ENCODE measurements at regions not wholly inside any gene's neighbourhood (a gene's known extent, or its start where the extent isn't known, plus 50 kb on each side); places are given as distances from the start of the nearest gene placed in this dataset.

DNA sequence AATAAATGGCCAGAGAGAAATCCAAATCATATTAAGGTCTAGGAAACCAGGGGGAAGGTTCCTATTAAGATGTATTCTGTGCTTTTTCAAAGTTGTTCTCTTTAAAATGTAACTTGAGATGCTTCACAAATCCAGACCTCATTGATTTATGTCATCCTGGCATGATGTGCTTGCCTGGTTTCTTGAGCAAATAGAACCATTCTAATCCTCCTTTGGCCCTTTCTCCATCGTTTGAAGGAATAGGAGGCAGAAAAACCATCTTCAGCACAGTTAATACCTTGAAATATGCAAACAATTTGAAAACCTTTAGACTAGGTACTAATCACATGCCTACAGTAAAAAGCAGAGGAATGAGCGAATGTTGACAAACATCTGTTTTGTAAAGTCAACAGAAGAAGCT lies 202.2 kb upstream of the CXorf66 start:
- Mint-ChIP-seq H3K4me1 (no peaks in the 10 kb centered on the region), H3K27me3 (no peaks in the 10 kb centered on the region), H3K9me3 (no peaks in the 10 kb centered on the region), H3K27ac (no peak overlapping the region), H3K4me3 (no peak overlapping the region), H3K36me3 (ENCODE audit: low read depth) (no peaks in the 10 kb centered on the region)
- ATAC-seq (ENCODE audit: low read depth) (no peak), DNase-seq (no peak)
- POLR2A ChIA-PET: no interaction called here
- CTCF ChIA-PET: no interaction called here
- intact Hi-C loops (cut with micrococcal nuclease): no loop called here
- TF ChIP-seq, protein P1, sequence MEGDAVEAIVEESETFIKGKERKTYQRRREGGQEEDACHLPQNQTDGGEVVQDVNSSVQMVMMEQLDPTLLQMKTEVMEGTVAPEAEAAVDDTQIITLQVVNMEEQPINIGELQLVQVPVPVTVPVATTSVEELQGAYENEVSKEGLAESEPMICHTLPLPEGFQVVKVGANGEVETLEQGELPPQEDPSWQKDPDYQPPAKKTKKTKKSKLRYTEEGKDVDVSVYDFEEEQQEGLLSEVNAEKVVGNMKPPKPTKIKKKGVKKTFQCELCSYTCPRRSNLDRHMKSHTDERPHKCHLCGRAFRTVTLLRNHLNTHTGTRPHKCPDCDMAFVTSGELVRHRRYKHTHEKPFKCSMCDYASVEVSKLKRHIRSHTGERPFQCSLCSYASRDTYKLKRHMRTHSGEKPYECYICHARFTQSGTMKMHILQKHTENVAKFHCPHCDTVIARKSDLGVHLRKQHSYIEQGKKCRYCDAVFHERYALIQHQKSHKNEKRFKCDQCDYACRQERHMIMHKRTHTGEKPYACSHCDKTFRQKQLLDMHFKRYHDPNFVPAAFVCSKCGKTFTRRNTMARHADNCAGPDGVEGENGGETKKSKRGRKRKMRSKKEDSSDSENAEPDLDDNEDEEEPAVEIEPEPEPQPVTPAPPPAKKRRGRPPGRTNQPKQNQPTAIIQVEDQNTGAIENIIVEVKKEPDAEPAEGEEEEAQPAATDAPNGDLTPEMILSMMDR (IDR thresholded peaks at IDR 0.05): no peak

DNA sequence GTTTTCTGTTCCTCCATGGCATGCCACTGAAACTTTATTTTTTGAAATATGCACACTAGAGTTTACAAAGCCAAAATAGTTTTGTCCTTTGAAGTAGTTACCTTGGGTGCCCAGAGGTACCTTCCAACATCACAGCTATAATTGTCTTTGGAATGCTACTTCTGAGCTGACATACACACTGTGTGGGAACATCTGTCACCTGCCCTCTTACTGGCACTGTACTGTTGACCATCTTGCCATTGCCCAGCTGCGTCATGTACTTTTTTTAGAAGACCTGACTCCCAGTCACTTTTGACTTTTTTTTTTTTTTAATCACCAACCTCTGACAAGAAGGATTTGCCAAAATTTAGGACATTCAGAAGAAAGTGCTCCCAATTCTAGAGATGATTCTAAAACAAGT lies 200.5 kb upstream of the CXorf66 start:
- TF ChIP-seq, protein P1 (IDR thresholded peaks at IDR 0.05): no peak
- H3K27ac Mint-ChIP-seq: no peak overlapping the region
- POLR2A ChIA-PET: no interaction called here
- DNase-seq (no peak), ATAC-seq (ENCODE audit: low read depth) (no peak)
- no peaks in the 10 kb centered on the region for H3K27me3 Mint-ChIP-seq
- H3K4me3 Mint-ChIP-seq: no peak overlapping the region
- no peaks in the 10 kb centered on the region for H3K36me3 Mint-ChIP-seq (ENCODE audit: low read depth)
- intact Hi-C loops (cut with micrococcal nuclease): no loop called here
- H3K4me1 Mint-ChIP-seq: no peaks in the 10 kb centered on the region
- no peaks in the 10 kb centered on the region for H3K9me3 Mint-ChIP-seq
- CTCF ChIA-PET: no interaction called here

DNA sequence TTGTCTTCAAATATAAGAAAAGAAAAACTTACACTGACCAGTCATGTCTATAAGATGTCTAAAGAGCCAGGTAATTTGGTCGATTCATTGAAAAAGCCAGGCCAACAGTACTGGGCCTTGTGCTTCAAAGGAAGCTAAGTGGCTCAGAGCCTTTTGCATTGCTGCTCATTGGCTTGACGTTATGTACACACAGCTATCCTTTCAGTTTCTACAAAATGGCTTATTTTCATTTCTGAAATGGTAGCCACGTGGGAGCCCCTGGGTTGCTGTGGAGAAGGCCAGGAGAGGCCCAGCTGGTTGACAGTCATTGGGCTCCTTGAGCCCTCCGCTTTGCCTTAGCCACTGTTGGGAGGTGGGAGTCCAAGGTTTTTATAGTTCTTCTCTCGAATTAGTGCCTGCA lies 199.1 kb upstream of the CXorf66 start:
- CTCF ChIA-PET: no interaction called here
- no peaks in the 10 kb centered on the region for H3K9me3 Mint-ChIP-seq
- H3K4me3 Mint-ChIP-seq: no peak overlapping the region
- H3K27ac Mint-ChIP-seq: no peak overlapping the region
- no peak for DNase-seq
- intact Hi-C loops (cut with micrococcal nuclease): no loop called here
- H3K36me3 Mint-ChIP-seq (ENCODE audit: low read depth): no peaks in the 10 kb centered on the region
- H3K27me3 Mint-ChIP-seq: no peaks in the 10 kb centered on the region
- POLR2A ChIA-PET: no interaction called here
- TF ChIP-seq, protein P1 (IDR thresholded peaks at IDR 0.05): no peak
- H3K4me1 Mint-ChIP-seq: no peaks in the 10 kb centered on the region
- no peak for ATAC-seq (ENCODE audit: low read depth)

DNA sequence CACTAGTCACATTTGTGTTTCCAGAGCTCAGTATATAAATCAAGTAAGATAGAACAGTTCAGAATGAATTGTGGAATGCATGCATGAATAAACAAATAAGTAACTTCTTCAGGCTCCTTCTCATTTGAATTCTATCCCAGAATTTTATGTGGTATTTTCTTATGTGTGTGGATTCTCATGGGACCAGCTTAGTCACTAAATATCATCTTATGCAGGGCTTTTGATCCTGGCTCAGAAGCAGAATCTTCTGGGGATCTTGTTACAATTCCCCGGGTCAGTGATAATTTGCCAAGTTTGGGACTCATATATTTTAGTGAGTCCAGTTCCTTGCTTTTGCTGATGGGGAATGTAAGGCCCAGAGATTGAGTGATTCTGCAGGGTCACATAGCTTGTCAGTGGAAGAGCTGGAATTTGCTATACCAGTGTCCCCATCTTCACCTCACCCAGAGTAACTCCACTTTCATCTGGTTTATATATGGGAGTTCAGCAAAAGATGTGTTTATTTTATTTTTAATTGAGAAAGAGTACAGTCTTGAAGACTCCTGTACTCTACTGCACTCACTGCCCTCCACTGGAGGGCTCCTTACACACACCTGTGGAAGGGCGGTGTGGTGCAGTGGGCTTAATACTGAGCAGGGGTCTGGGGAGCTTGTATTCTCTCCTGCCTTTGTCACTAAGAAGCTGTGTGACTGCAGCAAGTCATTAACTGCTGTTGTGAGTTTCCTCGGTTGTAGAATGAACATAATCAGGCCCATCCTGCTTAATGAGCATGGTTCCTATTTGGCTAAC lies 198.2 kb upstream of the CXorf66 start:
- intact Hi-C loops (cut with micrococcal nuclease): no loop called here
- TF ChIP-seq, protein P1 (IDR thresholded peaks at IDR 0.05): no peak
- no peak overlapping the region for H3K4me3 Mint-ChIP-seq
- no peak for DNase-seq
- no peak overlapping the region for H3K27ac Mint-ChIP-seq
- no peaks in the 10 kb centered on the region for H3K36me3 Mint-ChIP-seq (ENCODE audit: low read depth)
- H3K4me1 Mint-ChIP-seq: no peaks in the 10 kb centered on the region
- POLR2A ChIA-PET: no interaction called here
- no peaks in the 10 kb centered on the region for H3K9me3 Mint-ChIP-seq
- no peak for ATAC-seq (ENCODE audit: low read depth)
- CTCF ChIA-PET: no interaction called here
- no peaks in the 10 kb centered on the region for H3K27me3 Mint-ChIP-seq

DNA sequence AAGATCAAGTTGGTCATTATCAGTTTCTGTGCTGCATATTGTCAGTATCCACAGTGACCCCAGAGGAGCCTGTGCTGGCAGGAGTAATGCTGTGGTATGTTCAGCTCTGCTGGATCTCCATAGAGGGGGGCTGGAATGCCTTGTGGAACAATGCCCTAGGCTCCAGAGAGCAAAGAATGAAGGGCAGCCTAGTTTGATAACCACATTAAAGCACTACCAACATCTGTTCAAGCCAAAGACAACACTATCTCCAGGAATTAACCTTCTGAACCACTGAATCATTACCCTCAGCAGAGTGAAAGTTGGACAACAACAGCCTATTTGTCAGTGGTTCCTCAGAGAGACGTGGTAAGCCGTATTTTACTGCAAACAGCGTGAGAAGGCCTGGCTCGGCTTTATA lies 192.3 kb upstream of the CXorf66 start:
- CTCF ChIA-PET: no interaction called here
- POLR2A ChIA-PET: no interaction called here
- Mint-ChIP-seq H3K4me3 (no peak overlapping the region), H3K27ac (no peak overlapping the region), H3K9me3 (no peaks in the 10 kb centered on the region), H3K27me3 (no peaks in the 10 kb centered on the region), H3K4me1 (no peaks in the 10 kb centered on the region), H3K36me3 (ENCODE audit: low read depth) (no peaks in the 10 kb centered on the region)
- TF ChIP-seq, protein P1 (IDR thresholded peaks at IDR 0.05): no peak
- intact Hi-C loops (cut with micrococcal nuclease): no loop called here
- DNase-seq: no peak
- no peak for ATAC-seq (ENCODE audit: low read depth)

All from activated B cell treated with CpG ODN at 0.5 μM for 24 hours (primary cell).